Renal pelvis (tissue), 1 donor: ENCODE measurements at regions not wholly inside any gene's neighbourhood (a gene's known extent, or its start where the extent isn't known, plus 50 kb on each side); places are given as distances from the start of the nearest gene placed in this dataset.
"Not testable (repeated sequence)": the region's sequence is repeated elsewhere in the genome, so short reads cannot be mapped to it uniquely, and the experiment has no call there.

Source experiments
- DNase-seq: peaks from one replicate; pipeline ENCODE4 v3.0.0-alpha.2; 2013

DNA sequence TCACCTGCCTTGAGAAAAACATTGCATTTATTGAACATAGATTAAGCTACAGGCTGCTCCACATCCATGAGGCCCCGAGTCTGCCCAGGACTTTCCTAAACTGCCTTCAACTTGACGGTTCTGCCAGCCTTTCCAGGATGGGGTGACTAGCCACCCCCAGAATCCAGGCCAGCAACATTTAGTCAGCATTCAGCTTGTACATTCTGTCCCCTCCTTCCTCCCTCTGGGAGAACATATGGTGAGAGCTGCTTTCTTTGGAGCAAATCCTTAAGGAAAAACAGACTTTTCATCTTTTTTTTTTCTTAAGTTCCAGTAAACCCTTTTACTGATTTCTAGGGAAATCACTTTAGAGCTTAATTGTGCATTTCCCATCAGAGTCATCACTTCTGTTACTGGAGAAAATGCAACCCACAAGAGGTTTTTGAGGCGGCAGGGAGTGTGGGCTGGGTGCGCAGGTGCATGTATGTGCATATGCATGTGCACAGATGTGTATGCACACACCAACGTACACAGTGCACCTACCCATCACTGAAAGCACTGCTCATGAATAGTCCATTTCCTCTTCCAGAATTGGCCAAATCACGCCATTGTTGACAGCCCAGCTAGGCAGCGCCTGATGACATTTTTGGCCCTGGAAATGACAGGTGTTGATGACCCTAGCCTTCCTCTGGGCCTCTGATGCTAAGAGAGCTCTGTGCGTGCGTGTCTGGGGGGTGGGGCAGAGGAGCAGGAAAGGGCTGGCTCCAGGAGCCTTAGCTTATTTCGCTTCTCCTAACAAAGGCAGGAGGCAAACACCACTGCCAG, 145.6 kb downstream of the HSD17B3 start:
- no peak for DNase-seq

DNA sequence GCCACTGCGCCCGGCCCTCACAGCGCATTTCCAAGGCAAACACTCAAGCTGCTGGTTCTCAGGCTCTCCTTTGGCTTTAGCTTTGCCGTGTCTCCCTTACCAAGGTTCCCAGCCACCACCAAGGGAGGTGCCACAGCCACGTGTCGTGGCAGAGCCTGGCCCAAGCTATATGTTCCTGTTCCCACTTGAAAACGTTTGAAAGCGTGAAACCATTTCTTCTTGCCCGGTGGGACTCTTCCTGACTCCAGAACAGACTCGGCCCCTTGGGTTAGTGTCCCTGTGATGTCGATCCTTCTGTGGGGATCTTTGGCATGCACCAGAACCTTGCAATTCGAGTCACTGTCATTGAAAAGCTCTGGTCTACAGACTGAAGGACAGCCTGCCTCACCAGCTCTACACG, 147.9 kb downstream of the HSD17B3 start:
- DNase-seq = no peak

DNA sequence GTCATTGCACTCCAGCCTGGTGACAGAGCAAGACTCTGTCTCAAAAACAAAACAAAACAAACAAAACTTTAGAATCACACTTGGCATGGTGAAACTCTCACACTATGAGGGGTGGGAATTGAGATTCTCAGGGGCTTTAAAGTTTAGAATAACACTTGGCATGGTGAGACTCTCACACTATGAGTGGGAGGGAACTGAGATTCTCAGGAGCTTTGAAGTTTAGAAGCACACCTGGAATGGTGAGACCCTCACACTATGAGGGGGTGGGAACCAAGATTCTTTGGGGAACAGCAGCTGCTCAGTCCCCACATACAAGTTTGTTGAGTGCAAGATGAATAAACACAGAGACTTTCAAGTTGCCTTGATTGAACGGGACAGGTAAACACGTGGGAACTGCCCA, 149.4 kb downstream of the HSD17B3 start:
- no peak for DNase-seq

DNA sequence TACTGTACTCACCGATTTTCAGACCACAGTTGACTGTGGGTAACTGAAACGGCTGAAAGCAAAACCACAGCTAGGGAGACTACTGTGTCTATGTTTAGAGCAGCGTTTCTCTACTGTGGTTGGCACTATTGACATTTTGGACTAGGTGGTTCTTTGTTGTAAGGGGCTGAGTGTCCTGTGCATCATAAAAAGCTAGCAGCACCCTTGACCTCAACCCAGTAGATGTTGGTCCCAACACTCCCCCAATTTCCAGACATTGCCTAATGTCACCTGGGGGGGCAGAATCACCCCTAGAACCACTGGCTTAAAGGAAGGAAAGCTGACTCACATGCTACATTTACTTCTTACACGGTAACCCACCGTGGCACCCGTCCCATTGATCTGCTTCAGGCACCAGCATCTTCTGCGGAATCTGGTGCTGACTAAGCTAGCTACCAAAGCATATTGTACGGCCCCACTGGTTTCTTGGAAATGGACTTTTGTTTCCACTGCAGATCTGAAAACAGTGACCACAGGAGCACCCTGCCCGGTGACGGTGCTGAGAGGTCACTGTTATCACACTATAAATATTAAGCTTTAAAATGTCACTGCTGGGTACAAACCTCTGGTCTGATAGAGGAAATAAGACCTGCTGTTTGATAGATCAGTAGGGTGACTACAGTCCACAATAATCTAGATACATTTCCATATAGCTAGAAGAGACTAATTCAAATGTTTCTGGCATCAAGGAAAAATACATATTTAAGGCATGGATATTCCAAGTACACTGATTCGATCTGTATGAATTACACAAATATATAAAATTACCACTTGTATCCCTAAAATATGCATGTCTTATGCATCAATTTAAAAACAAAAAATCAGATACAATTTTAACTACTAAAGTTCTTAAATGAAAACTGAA, 151.4 kb downstream of the HSD17B3 start:
- DNase-seq = no peak

DNA sequence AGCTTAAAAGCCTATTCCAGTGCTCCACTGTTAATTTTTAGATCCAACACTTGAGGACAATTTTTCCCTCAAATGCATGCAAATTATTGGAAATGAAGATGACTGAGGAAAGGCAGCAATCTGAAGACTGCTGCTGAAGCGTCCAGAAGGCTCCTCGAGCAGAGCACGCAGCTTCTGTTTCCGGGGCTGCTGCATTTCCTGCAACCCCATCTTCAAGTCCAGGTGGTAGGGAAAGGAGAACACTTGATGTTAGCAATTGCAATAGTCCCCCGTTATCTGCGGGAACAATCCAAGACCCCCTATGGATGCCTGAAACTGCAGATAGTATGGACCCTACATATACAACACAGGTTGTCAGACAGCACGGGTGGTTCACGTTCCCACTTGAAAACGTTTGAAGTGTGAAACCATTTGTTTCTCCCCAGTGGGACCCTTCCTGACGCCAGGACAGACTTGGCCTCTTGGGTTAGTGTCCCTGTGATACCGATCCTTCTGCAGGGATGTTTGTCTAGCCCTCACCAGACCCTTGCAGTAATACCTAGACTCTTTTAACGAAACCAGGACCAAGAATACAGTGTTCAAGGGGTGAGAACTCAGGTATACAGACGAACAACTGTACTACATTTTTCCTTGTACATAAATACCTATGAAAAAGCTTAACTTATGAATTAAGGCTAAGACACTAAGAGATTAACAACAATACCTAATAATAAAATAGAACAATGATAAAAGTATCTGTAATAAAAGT, 152.3 kb downstream of the HSD17B3 start:
- DNase-seq = no peak

DNA sequence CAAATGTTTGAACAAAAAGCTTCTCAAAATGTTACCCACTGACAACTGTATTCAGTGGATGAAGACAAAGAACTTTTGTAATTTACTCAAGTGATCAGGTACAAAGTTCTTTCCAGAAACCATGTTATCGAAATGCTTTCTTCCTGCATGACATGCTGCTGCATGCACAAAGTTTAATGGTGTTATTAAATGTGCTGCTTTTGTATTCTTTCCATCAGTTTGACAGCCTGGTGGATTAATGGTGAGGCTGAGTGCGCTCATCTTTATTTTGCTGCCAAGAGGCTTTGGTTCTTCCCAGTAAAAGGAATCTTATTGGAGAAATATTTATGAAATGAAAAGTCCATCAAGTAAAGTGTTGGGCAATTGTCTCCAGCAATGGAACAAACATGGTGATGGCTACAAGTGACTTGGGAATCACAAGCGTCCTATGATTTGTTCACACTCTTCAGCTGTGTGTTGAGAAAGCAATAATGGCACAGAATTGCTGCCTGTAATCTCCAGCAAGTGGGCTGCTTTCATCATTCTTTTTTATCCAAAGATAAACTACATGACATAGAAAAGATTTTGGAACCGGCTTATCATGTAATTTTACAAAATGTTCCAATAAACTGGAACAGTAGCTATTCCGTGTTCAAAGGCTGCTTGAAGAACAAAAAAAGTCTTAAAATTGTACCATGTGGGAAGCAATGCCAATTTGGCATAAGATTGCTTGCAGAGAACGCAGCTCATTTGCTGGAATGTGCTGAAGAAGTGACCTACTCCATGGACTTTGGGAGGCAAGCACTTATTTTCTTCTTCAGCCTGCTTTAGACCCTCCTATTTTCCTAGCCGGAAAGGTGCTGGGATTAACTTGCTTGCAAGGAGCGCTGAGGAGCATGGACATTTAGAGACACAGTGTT, 153.1 kb downstream of the HSD17B3 start:
- DNase-seq = no peak

DNA sequence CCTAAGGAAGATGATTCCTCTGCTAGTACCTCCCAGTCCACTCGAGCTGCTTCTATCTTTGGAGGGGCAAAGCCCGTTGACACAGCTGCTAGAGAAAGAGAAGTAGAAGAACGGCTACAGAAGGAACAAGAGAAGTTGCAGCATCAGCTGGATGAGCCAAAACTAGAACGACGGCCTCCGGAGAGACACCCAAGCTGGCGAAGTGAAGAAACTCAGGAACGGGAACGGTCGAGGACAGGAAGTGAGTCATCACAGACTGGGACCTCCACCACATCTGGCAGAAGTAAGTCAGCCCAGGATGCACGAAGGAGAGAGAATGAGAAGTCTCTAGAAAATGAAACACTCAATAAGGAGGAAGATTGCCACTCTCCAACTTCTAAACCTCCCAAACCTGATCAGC, 154.9 kb downstream of the HSD17B3 start:
- not testable (repeated sequence) for DNase-seq

DNA sequence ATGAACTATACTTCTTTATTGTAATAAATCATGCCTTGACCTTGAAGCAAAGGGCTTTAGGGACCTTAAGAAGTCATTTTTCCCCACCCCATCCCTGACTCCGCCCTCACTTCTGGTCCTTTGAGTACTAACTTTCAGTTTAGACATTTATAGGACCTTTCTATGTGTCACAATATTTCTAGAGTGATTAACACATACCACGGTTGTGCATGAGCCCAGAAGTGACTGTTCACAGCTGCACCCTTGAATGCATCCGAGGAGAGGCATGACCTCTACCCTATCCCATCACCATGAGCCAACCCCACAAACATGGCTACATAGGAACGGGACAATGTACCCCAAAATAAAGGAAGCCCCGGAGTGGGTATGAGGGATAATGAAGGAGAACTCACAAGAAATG, 160.3 kb downstream of the HSD17B3 start:
- no peak for DNase-seq

DNA sequence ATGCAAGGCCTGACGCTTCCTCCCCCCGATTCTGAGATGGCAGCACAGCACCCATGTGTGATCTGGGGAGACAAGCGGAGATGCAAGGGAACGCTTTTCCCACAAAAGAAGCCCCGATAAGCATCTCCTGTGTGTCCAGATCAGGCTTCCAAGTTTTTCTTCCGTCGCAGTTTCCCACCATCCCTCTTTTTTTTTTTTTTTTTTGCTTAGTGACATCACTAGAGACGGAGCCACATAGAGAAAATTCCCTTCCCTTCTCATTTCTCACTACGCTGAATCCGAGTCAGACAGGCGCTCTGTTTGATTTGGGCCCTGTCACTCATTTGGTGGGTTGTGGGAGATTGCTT, 160.9 kb downstream of the HSD17B3 start:
- no peak for DNase-seq

DNA sequence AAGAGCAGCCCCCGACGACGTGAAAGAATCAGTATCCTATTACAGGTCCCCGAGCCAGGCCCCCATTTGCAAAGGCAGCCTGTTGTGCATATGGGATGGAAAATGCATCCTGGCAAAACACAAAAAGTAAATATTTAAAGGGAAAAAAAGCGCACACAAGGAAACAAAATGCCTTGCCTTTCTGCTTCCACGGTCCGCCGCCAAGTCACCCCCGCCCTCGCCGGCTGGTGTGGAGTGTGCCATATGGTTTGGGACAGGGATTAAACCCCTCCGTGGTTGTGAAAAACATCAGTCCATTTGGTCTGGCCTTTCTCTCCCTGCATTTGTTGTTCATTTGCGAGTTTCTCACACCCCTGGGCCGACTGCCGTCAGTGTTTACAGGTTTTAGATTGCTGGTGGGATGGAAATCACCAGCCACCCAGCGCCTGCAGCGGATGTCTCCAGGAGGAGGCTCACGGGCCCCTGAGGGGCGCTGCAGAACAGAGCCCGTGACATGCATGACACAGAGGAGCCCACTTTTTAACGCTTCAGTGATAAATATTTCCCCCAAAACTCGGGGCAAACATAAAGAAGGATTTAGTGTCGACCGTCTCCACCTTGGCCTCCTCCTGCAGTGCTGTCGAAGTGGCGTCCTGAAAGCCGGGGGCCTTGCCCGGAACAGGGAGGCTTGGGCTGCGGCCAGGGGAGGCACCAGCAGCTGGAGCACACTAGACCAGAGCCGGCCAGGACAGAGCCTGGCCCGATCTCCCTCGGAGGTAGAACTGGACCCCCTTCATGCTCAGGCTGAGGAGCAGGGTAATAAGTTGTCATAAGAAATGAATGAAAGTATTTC, 161.5 kb downstream of the HSD17B3 start:
- no peak for DNase-seq

DNA sequence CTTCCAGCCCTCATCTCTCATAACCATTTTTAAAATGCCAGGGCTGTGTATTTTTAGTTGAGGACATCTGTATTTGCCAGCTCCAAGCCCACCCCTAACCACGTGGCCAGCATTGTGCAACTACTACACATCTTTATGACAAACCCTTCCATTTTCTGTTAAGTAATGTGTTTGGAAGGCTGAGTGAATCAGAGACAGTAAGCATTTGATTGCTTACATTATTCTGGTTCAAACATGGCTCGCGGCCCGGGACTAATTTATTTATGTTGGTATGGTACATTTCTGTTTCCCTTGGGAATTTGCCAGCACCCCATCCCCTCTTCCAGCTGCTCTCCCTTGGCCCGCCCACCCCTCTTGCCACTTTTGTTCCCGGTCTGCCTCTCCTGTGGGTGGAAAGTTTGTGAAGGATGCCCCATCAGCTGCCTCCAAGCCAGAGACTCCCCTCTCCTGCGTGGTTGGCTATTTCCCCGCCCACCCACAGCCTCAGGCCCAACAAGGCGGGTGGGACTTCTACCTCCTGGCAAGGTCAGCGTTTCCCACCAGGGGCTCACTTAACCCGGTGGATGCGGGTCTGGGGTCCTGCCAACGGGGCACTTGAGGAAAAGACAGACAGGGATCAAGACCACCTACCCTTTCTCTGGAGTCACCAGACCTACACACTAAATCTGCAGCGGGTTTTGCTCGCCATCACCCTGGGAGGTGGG, 162.2 kb downstream of the HSD17B3 start:
- DNase-seq = no peak

DNA sequence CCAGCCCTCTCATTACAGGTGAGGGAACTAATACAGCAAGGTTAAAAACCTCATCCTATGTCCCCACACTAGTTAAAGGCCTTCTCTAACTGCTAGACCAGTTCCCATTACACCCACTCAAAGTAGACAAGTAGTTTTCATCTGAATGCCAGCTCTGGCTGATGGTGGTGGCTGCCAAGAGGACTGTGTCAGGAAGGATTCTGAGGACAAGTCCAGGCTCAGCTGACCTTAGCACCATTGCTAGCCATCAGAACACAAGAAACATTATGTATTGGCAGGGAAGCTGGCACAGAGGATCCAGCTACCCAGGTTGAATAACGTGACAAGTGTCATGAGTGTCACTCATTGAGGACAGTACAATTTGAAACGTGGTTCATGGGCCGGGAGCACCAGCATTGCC, 163.4 kb downstream of the HSD17B3 start:
- DNase-seq = no peak

DNA sequence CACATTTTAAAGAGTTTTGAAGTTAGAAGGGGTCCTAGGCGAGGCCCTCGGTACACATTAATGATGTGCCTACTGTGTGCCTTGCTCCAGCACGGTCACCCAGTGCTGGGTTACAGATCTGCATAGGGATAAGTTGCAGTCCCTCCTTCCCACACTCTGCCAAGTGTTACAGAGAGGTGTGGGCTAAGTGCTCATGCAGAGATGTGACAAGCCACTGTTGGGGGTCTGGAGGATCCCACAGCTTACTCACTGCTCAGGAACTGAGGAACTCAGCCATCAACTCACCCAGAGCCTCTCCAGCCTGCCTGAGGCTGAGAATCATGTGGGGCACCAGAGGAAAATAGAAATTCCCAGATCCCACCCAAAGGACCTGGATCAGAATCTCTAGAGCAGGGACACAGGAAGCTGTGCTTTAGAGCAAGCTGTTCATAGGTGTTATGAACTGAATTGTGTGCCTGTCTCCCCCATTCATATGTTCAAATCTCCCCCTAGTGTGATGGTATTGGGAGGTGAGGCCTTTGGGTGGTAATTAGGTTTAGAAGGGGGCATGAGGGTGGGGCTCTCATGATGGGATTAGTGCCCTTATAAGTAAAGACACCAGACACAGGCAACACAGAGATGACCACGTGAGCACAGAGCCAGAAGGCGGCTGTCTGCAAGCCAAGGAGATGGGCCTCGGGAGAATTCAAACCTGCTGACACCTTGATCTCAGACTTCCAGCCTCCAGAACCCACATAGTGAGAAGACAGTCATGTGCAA, 164.1 kb downstream of the HSD17B3 start:
- no peak for DNase-seq

DNA sequence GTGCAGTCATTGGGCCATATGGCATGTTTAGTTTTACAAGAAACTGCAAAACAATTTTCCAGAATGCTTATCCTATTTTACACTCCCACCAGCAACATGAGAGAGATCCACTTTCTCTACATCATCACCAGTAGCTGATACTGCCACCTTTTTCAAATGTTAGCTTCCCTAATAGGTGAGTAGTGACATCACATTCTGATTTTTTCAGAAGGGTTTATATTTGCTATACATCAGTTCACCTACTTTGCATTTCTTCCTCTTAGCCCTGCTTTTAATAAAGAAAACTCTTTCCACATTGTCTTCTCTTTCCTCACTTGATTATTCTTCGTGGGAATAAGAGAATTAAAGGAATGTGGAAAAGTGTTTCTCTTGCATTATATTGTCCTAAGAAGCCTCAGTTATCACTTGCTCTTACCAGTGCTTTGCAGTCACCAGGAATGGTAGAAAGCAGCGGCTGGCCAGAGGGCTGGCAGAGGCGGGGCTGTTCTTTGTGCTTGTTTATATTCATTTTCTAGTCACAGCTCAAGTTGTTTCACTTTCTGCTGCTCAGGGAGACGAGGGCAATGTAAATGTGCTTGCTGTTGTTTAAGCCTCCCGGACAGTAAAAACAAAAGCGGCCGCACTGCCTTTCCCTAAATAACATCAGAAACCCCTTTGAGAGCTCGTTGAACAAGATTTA, 164.8 kb downstream of the HSD17B3 start:
- DNase-seq = peak; percentile 70

DNA sequence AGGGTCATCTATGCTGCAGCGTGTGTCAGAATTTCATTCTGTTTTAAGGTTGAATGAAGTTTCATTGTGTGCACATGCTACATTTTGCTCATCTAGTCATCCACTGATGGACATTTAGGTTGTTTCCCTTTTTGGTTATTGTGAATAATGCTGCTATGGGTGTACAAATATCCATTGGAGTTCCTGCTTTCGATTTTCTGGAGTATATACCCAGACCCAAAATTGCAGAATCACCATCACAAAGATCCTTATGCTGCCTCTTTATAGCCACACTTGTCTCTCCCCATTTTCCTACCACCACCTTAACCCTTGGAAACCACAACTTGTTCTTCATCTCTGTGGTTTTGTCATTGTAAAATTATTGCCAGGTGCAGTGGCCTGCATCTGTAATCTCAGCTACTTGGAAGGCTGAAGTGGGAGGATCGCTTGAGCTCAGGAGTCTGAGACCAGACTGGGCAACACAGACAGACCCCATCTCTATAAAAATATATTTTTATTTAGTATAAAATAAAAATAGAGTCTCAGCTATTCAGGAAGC, 166.2 kb downstream of the HSD17B3 start:
- DNase-seq = no peak

DNA sequence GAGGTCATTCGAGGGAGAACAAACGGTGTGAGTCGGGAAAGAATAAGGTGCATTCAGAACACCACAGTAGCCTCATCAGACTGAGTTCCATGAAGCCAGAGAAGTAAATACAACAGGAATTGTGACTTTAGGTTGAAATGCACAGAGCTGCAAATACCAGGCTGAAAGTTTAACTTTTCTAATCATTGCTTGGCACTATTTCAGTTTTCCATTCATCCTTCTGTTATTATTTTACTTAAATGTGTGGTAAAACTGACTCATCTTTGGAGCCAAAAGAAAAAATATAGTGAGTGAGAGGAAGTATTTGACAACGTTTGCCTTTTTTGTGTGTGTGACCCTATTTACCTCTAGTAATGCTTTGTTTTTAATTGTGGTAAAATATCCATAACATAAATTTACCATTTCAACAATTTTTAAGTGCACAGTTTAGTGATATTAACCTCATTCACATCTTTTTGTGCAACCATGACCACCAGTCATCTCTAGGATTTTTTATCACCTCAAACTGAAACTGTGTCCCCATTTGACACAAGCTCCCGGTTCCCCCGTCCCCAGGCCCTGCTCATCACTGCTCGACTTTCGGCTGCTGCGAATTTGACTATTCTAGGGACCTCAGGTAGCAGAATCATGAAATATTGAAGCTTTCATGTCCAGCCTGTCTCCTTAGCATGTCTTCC, 166.8 kb downstream of the HSD17B3 start:
- no peak for DNase-seq

DNA sequence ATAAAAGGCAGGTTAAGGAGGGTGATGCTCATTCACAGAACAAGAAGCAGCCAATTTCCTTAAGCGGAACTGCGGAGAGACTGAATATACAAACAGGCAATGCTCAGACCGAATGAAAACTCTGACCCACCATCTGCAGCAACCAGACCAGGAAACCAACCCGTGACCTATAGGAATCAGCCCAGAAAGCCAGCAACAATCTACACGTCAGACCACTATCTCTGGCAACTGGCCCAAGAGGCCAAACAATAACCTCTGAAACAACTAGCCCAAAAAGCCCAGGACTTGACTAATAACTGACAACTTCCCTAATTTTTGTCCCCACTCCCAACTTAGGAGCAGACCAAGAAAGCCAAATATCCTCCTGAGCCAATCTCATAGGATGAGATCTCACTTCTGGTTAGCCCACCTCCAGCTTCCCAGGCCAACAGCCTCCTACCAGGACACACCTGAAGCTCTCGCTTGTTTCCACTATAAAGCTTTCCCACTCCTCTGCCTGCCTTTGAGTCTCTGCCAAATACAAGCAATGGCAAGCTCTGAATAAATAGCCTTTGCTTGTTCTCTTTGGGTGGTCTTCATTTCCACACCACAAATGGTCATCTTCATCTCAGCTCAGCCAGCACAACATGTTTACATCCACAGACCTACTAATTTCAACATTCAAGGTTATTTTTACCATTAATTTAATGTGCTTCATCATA, 168.5 kb downstream of the HSD17B3 start:
- DNase-seq = no peak
